ENCODE measurements at regions not wholly inside any gene's neighbourhood (a gene's known extent, or its start where the extent isn't known, plus 50 kb on each side); places are given as distances from the start of the nearest gene placed in this dataset.

- DNase-seq (ENCODE audit: low read depth in 2 of 2) = no peak
Observed at GRCh38 chr5:66469684-66470083, 126.5 kb upstream of the MAST4 start.

- no peak for DNase-seq (ENCODE audit: low read depth in 2 of 2)
Observed at GRCh38 chr5:66472010-66472409, 124.2 kb upstream of the MAST4 start.

- DNase-seq (ENCODE audit: low read depth in 2 of 2) = no peak
Observed at GRCh38 chr5:66475731-66476130, 120.5 kb upstream of the MAST4 start.

GRCh38 chr5:66477596-66477995 lies 118.6 kb upstream of the MAST4 start:
- no peak for DNase-seq (ENCODE audit: low read depth in 2 of 2)

- no peak for DNase-seq (ENCODE audit: low read depth in 2 of 2)
Observed at GRCh38 chr5:66494437-66494836, 101.8 kb upstream of the MAST4 start.

GRCh38 chr5:66498791-66499207 lies 97.4 kb upstream of the MAST4 start:
- DNase-seq (ENCODE audit: low read depth in 2 of 2) = no peak

- no peak for DNase-seq (ENCODE audit: low read depth in 2 of 2)
Observed at GRCh38 chr5:66503203-66503789, 92.9 kb upstream of the MAST4 start.

- no peak for DNase-seq (ENCODE audit: low read depth in 2 of 2)
Observed at GRCh38 chr5:66507106-66507505, 89.1 kb upstream of the MAST4 start.

- DNase-seq (ENCODE audit: low read depth in 2 of 2) = no peak
Observed at GRCh38 chr5:66511491-66511890, 84.7 kb upstream of the MAST4 start.

GRCh38 chr5:66513130-66513529 lies 83.1 kb upstream of the MAST4 start:
- DNase-seq (ENCODE audit: low read depth in 2 of 2) = no peak

- no peak for DNase-seq (ENCODE audit: low read depth in 2 of 2)
Observed at GRCh38 chr5:66515209-66515608, 81.0 kb upstream of the MAST4 start.

GRCh38 chr5:66516550-66516949 lies 79.6 kb upstream of the MAST4 start:
- DNase-seq (ENCODE audit: low read depth in 2 of 2) = no peak

GRCh38 chr5:66517351-66517750 lies 78.8 kb upstream of the MAST4 start:
- no peak for DNase-seq (ENCODE audit: low read depth in 2 of 2)

GRCh38 chr5:66518052-66518451 lies 78.1 kb upstream of the MAST4 start:
- DNase-seq (ENCODE audit: low read depth in 2 of 2) = no peak

- DNase-seq (ENCODE audit: low read depth in 2 of 2) = no peak
Observed at GRCh38 chr5:66518753-66519152, 77.4 kb upstream of the MAST4 start.

- DNase-seq (ENCODE audit: low read depth in 2 of 2) = no peak
Observed at GRCh38 chr5:66519626-66520025, 76.6 kb upstream of the MAST4 start.

GRCh38 chr5:66520854-66521253 lies 75.3 kb upstream of the MAST4 start:
- DNase-seq (ENCODE audit: low read depth in 2 of 2) = no peak

- no peak for DNase-seq (ENCODE audit: low read depth in 2 of 2)
Observed at GRCh38 chr5:66527478-66528035, 68.6 kb upstream of the MAST4 start.

GRCh38 chr5:66529182-66529581 lies 67.0 kb upstream of the MAST4 start:
- no peak for DNase-seq (ENCODE audit: low read depth in 2 of 2)

- DNase-seq (ENCODE audit: low read depth in 2 of 2) = no peak
Observed at GRCh38 chr5:66529704-66530103, 66.5 kb upstream of the MAST4 start.

- no peak for DNase-seq (ENCODE audit: low read depth in 2 of 2)
Observed at GRCh38 chr5:66538126-66538525, 58.1 kb upstream of the MAST4 start.

GRCh38 chr5:66538531-66538930 lies 57.7 kb upstream of the MAST4 start:
- DNase-seq (ENCODE audit: low read depth in 2 of 2) = no peak

- no peak for DNase-seq (ENCODE audit: low read depth in 2 of 2)
Observed at GRCh38 chr5:66540078-66540477, 56.1 kb upstream of the MAST4 start.

- DNase-seq (ENCODE audit: low read depth in 2 of 2) = no peak
Observed at GRCh38 chr5:66542711-66543110, 53.5 kb upstream of the MAST4 start.
